AG04450 (cell line): ENCODE measurements at regions not wholly inside any gene's neighbourhood (a gene's known extent, or its start where the extent isn't known, plus 50 kb on each side); places are given as distances from the start of the nearest gene placed in this dataset.

ENCODE experiments used
- CTCF ChIA-PET: fragments of 300-600, 350-600 bp; formaldehyde crosslinking; extraction: SDS; loops from one replicate; lab custom pipeline; 2022; ENCODE audit warnings: antibody characterized with exemption, inconsistent platforms; lab: Charles Lee
- POLR2A ChIA-PET: fragments of 350-600 bp; formaldehyde crosslinking; extraction: SDS; loops from one replicate; lab custom pipeline; 2021; ENCODE audit warnings: antibody characterized with exemption, inconsistent platforms; lab: Yijun Ruan, JAX
- DNase-seq: peaks from one replicate; pipeline ENCODE4 v3.0.0-alpha.2; 2011; ENCODE audit warnings: low read depth, low spot score
- H3K27ac ChIP-seq: one replicate; pipeline ENCODE4 v1.5.1; 2012; ENCODE audit warnings: low read depth, low read length, control low read depth
- H3K27me3 ChIP-seq: one replicate; pipeline ENCODE4 v1.6.0; 2012; ENCODE audit warnings: low read length; ENCODE audit not compliant: control insufficient read depth, insufficient read depth
- H3K4me3 ChIP-seq: 2 replicates; pipeline ENCODE4 v1.5.1; 2011; ENCODE audit warnings: mild to moderate bottlenecking, low read depth, low read length, control low read depth
- H3K9me3 ChIP-seq: 2 replicates; pipeline ENCODE4 v1.5.1; 2012; ENCODE audit warnings: low read length; ENCODE audit not compliant: control insufficient read depth, insufficient read depth
- TF ChIP-seq, protein P1 (sequence below): IDR thresholded peaks from 2 replicates; pipeline ENCODE4 v1.5.1; 2011; ENCODE audit warnings: low read depth, low read length, control low read depth, inconsistent platforms

DNA sequence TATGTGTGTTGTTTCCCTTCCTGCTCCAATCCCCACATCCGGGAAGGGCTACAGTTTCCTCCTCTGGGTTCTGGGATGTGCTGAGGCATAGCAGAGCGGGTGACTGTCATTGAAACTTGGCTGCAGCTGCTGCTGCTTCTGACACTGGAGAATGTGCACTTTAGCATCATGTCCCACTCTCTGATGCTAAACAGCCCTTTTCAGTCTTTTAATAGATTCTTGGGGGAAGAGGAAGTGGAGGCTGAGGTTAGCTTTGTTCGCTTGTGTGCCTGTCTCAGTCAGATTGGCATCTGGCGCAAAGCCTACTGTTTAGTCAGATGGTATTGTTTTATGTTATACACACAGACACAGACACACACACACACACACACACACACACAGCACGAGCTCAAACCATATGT lies 136.5 kb upstream of the RND3 start:
- no peaks in the 10 kb centered on the region for H3K9me3 ChIP-seq
- CTCF ChIA-PET = interaction anchor here (0.7 kb wide), 1 partner anchor 45 kb away, joined by 3 read pairs; no protein-coding TSS in a partner anchor
- no peak overlapping the region for H3K4me3 ChIP-seq
- TF ChIP-seq, protein P1, sequence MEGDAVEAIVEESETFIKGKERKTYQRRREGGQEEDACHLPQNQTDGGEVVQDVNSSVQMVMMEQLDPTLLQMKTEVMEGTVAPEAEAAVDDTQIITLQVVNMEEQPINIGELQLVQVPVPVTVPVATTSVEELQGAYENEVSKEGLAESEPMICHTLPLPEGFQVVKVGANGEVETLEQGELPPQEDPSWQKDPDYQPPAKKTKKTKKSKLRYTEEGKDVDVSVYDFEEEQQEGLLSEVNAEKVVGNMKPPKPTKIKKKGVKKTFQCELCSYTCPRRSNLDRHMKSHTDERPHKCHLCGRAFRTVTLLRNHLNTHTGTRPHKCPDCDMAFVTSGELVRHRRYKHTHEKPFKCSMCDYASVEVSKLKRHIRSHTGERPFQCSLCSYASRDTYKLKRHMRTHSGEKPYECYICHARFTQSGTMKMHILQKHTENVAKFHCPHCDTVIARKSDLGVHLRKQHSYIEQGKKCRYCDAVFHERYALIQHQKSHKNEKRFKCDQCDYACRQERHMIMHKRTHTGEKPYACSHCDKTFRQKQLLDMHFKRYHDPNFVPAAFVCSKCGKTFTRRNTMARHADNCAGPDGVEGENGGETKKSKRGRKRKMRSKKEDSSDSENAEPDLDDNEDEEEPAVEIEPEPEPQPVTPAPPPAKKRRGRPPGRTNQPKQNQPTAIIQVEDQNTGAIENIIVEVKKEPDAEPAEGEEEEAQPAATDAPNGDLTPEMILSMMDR = no peak
- no peak for DNase-seq
- no peaks in the 10 kb centered on the region for H3K27me3 ChIP-seq
- POLR2A ChIA-PET = no interaction called here
- H3K27ac ChIP-seq = no peak overlapping the region

DNA sequence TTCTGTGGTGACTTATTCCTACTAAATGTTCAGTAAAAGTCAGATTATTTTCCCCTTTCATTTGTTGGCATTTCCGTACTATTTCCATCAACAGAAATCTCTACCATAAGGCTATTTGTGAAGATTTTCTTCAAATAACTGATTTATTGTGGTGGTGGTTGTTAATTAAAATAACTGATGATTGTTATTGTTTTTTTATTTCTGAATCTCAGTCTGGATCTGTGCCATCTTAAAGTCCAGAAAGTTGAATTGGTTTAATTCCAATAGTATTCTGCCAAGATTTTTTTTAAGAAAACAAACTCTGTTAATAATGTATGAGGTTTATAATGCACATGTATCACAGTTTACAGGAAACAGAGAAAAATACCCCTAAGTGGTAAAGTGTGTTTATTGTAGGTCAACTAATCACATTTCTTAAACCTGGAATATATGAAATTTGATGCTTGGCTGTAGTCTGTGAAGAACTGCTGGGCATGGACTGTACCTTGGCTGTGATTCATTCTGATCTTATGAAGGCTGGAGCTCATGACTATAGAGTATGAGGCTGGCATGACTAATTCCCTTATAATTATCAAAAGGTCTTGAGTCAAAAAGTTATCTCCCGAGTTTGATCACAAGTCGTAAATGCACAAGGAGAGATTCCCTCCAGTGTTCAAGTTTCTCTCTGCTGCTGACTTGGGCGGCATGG lies 134.2 kb upstream of the RND3 start:
- Histone ChIP-seq H3K27me3 (no peaks in the 10 kb centered on the region), H3K4me3 (no peak overlapping the region), H3K9me3 (no peaks in the 10 kb centered on the region), H3K27ac (peak overlapping the region; percentile 84)
- POLR2A ChIA-PET = no interaction called here
- DNase-seq = no peak
- CTCF ChIA-PET = interaction anchor here (0.5 kb wide), 1 partner anchor 282 kb away, joined by 4 read pairs; no protein-coding TSS in a partner anchor
- TF ChIP-seq, protein P1 = no peak

DNA sequence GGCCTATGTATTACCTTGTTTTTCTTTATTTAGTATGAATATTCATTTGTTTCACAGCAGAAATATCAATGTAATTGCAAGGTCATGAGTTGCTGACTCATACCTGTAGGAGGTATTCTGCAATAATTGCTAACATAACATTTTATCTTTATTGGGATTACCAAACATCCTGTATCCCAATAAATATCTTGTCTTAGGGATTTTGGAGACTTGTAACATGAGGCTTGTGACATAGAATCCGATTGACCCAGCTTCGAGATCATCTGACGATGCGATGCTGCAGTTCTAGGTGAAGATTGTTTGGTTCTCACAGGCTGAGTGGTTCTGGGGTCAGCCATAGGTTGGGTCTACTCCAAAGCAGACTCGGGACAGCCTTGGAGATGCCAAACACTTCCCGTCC lies 133.4 kb upstream of the RND3 start:
- no peaks in the 10 kb centered on the region for H3K9me3 ChIP-seq
- no peak for DNase-seq
- H3K27me3 ChIP-seq = no peaks in the 10 kb centered on the region
- ChIA-PET POLR2A (interaction anchor here (0.9 kb wide), 1 partner anchor 19 kb away, joined by 5 read pairs; no protein-coding TSS in a partner anchor), CTCF (interaction anchor here (0.5 kb wide), 1 partner anchor 283 kb away, joined by 4 read pairs; no protein-coding TSS in a partner anchor)
- H3K27ac ChIP-seq = peak overlapping the region; percentile 75
- no peak overlapping the region for H3K4me3 ChIP-seq
- TF ChIP-seq, protein P1 = no peak

DNA sequence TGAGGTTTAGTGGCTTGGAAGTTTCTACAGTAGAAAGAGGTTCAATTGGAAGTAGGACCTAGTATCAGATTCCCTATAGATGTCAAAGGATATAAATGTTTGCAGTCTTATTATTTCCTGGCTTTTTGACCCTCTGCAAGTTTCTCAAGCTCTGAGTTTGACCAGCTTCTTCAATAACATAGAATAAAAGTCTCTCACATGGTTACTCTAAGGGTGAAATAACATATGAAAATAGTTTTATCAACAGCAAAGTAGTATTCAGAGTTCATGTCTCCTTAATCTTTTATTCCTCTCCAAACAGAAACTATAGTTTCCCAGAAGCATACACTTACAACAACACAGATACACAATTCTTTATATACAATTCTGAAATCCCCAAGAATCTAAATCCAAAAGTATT lies 132.9 kb upstream of the RND3 start:
- POLR2A ChIA-PET = interaction anchor here (0.9 kb wide), 1 partner anchor 19 kb away, joined by 5 read pairs; no protein-coding TSS in a partner anchor
- no peak overlapping the region for H3K4me3 ChIP-seq
- TF ChIP-seq, protein P1 = no peak

DNA sequence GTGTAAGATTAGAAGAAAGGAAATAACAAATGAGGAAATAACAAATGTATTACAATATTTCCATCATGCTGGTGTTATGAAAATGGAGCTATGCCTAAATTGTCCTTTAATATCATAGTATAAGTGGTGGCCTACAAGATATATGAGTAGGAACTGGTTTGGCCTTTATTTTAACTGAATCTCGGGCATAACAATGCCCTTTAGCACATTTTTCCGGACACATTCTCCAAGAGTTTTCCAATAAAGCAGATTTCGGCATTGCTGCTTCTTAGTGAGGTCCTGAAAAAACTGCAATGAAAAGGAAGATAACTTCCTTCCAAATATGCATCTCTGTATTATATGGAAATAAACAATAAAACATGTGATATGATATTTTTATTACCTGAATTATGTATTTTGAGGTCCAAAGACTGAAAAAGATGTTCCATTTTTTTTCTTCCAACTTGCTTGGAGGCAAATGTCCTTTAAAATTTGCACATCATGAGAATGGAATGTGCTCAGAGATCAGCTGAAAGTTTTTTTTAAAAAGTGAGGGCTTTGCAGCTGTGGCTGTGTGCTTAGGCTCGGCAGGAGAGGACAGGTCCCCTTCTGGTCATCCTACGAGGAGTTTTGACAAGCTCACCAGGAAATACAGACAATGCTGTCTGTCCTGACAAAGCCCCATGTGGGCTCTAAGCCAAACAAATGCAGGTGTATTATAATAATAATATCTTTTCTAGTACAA lies 132.3 kb upstream of the RND3 start:
- Histone ChIP-seq H3K4me3 (no peak overlapping the region), H3K9me3 (no peaks in the 10 kb centered on the region), H3K27me3 (no peaks in the 10 kb centered on the region), H3K27ac (peak overlapping the region; percentile 59)
- ChIA-PET CTCF (no interaction called here), POLR2A (interaction anchor here (0.9 kb wide), 1 partner anchor 18 kb away, joined by 5 read pairs; no protein-coding TSS in a partner anchor)
- TF ChIP-seq, protein P1 = no peak
- DNase-seq = no peak

More for the DNA sequence above, 132.9 kb upstream of the RND3 start:
- Histone ChIP-seq H3K9me3 (no peaks in the 10 kb centered on the region), H3K27ac (peak overlapping the region; percentile 59), H3K27me3 (no peaks in the 10 kb centered on the region)
- CTCF ChIA-PET = no interaction called here
- DNase-seq = no peak
